ENCODE measurements at regions not wholly inside any gene's neighbourhood (a gene's known extent, or its start where the extent isn't known, plus 50 kb on each side); places are given as distances from the start of the nearest gene placed in this dataset.

DNA sequence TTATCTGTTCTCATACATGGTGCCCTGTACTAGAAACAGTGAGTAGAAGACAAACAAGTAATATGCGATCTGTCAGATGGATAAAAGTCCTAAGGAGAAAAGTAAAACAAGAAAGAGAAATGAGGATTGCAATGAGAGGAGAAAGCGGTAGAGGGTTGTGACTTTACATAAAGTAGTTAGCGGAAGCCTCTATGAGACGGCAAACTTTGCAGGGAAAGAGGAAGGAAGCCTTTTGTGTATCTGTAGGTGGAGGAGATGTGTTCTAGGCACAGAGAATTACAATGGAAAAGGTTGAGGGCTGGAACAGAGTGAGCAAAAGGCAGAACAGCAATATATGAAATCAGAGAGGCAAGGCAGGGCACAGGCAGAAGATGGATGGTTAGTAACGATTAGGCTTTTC lies 150.4 kb upstream of the SEMA3E start:
- H3K4me1 ChIP-seq, result no peaks in the 10 kb centered on the region
- intact Hi-C loops (cut with DNase I), result no loop called here

DNA sequence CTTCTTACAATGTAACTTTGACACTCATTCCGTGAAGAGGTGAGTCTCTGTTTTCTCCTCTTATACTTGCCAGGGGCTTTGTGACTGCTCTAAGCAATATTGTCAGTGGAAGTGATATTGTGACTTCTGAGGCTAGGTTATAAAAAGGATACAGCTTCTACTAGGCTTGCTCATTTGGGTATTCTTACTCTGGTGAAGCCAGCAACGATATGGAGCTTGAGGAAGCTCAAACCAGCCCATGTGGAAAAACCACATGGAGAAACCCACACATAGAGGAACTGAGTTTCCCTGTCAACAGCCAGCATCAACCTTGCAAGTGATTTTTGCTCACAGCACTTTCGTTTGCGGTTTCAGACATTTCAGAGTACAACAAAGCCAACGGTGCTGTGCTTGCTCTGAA lies 149.6 kb upstream of the SEMA3E start:
- DNase-seq (no peak), ATAC-seq (no peak)
- WGBS (ENCODE audit: insufficient coverage, low coverage, low lambda C conversion rate, missing lambda C conversion rate), result 56% methylated on average over 5 of the region's 5 CpGs
- no peaks in the 10 kb centered on the region for H3K9me3 ChIP-seq
- no peaks in the 10 kb centered on the region for H3K36me3 ChIP-seq
- no peaks in the 10 kb centered on the region for H3K4me1 ChIP-seq
- intact Hi-C loops (cut with DNase I), result no loop called here
- H3K27me3 ChIP-seq, result no peaks in the 10 kb centered on the region
- H3K27ac ChIP-seq, result no peak overlapping the region
- no peak overlapping the region for H3K4me3 ChIP-seq
- TF ChIP-seq, protein P1, sequence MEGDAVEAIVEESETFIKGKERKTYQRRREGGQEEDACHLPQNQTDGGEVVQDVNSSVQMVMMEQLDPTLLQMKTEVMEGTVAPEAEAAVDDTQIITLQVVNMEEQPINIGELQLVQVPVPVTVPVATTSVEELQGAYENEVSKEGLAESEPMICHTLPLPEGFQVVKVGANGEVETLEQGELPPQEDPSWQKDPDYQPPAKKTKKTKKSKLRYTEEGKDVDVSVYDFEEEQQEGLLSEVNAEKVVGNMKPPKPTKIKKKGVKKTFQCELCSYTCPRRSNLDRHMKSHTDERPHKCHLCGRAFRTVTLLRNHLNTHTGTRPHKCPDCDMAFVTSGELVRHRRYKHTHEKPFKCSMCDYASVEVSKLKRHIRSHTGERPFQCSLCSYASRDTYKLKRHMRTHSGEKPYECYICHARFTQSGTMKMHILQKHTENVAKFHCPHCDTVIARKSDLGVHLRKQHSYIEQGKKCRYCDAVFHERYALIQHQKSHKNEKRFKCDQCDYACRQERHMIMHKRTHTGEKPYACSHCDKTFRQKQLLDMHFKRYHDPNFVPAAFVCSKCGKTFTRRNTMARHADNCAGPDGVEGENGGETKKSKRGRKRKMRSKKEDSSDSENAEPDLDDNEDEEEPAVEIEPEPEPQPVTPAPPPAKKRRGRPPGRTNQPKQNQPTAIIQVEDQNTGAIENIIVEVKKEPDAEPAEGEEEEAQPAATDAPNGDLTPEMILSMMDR (IDR thresholded peaks at IDR 0.05), result no peak
- TF ChIP-seq POLR2A (IDR thresholded peaks at IDR 0.05), result no peak

More for the DNA sequence above, 150.4 kb upstream of the SEMA3E start:
- Histone ChIP-seq H3K4me3 (no peak overlapping the region), H3K27ac (no peak overlapping the region), H3K9me3 (no peaks in the 10 kb centered on the region), H3K36me3 (no peaks in the 10 kb centered on the region), H3K27me3 (no peaks in the 10 kb centered on the region)
- no peak for TF ChIP-seq POLR2A (IDR thresholded peaks at IDR 0.05)
- TF ChIP-seq, protein P1 (IDR thresholded peaks at IDR 0.05), result no peak
- ATAC-seq (no peak), DNase-seq (no peak)
- 66% methylated on average over 5 of the region's 5 CpGs for WGBS (ENCODE audit: insufficient coverage, low coverage, low lambda C conversion rate, missing lambda C conversion rate)

DNA sequence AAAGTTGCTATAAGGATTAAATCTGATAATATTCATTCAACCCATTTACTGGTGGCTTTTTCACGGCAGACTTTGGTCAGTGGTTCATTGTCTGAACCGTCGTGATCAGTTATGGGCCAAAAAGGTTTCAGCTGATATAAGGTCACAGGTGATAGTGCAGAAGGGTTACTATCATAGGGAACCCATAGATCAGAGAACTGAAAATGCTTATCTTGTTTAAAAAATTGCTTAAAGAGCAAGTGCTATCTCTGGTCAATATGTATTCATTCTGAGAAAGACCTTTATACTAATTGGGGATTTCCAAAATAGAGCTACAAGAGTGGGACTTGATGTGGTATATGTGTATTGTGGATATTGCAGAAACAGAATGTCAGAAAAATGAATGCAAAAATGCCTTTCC lies 147.8 kb upstream of the SEMA3E start:
- Histone ChIP-seq H3K4me1 (no peaks in the 10 kb centered on the region), H3K27me3 (no peaks in the 10 kb centered on the region), H3K36me3 (no peaks in the 10 kb centered on the region), H3K4me3 (no peak overlapping the region), H3K9me3 (no peaks in the 10 kb centered on the region), H3K27ac (no peak overlapping the region)
- no peak for DNase-seq
- no peak for ATAC-seq
- intact Hi-C loops (cut with DNase I), result no loop called here
- no peak for TF ChIP-seq POLR2A (IDR thresholded peaks at IDR 0.05)
- TF ChIP-seq, protein P1 (IDR thresholded peaks at IDR 0.05), result no peak
- 53% methylated on average over 3 of the region's 3 CpGs for WGBS (ENCODE audit: insufficient coverage, low coverage, low lambda C conversion rate, missing lambda C conversion rate)

- DNase-seq (no peak), ATAC-seq (no peak)
- intact Hi-C loops (cut with DNase I), result no loop called here
- Histone ChIP-seq H3K4me1 (no peaks in the 10 kb centered on the region), H3K9me3 (no peaks in the 10 kb centered on the region), H3K27ac (no peak overlapping the region), H3K27me3 (no peaks in the 10 kb centered on the region), H3K36me3 (no peaks in the 10 kb centered on the region), H3K4me3 (no peak overlapping the region)
- WGBS (ENCODE audit: insufficient coverage, low coverage, low lambda C conversion rate, missing lambda C conversion rate), result 28% methylated on average over 4 of the region's 4 CpGs
- TF ChIP-seq, protein P1 (IDR thresholded peaks at IDR 0.05), result no peak
- TF ChIP-seq POLR2A (IDR thresholded peaks at IDR 0.05), result no peak
These were observed 145.9 kb upstream of the SEMA3E start for GRCh38 chr7:83794829-83795228.

- intact Hi-C loops (cut with DNase I), result no loop called here
- Histone ChIP-seq H3K4me3 (no peak overlapping the region), H3K9me3 (no peaks in the 10 kb centered on the region), H3K4me1 (no peaks in the 10 kb centered on the region), H3K27ac (no peak overlapping the region), H3K36me3 (no peaks in the 10 kb centered on the region), H3K27me3 (no peaks in the 10 kb centered on the region)
- ATAC-seq (no peak), DNase-seq (no peak)
- WGBS (ENCODE audit: insufficient coverage, low coverage, low lambda C conversion rate, missing lambda C conversion rate), result 32% methylated on average over 3 of the region's 3 CpGs
- no peak for TF ChIP-seq POLR2A (IDR thresholded peaks at IDR 0.05)
- TF ChIP-seq, protein P1 (IDR thresholded peaks at IDR 0.05), result no peak
These were observed 144.6 kb upstream of the SEMA3E start for GRCh38 chr7:83793558-83793957.

Measured in right lobe of liver (tissue), 6 donors.